ENCODE measurements at regions not wholly inside any gene's neighbourhood (a gene's known extent, or its start where the extent isn't known, plus 50 kb on each side); places are given as distances from the start of the nearest gene placed in this dataset.

GRCh38 chr2:5373200-5373599 is 319.0 kb upstream of the SOX11 start:
- TF ChIP-seq CTCF (conservative IDR thresholded peaks at IDR 0.05; ENCODE audit: low read depth, low read length), result no peak
- no peak overlapping the region for H3K4me3 ChIP-seq (ENCODE audit: low read depth, low read length)
- DNase-seq (ENCODE audit: low read depth), result no peak

GRCh38 chr2:5374762-5375161 is 317.4 kb upstream of the SOX11 start:
- TF ChIP-seq CTCF (conservative IDR thresholded peaks at IDR 0.05; ENCODE audit: low read depth, low read length), result no peak
- no peak overlapping the region for H3K4me3 ChIP-seq (ENCODE audit: low read depth, low read length)
- no peak for DNase-seq (ENCODE audit: low read depth)

- no peak for DNase-seq (ENCODE audit: low read depth)
- no peak for TF ChIP-seq CTCF (conservative IDR thresholded peaks at IDR 0.05; ENCODE audit: low read depth, low read length)
Observed at GRCh38 chr2:5377323-5377722, 314.9 kb upstream of the SOX11 start.

GRCh38 chr2:5379811-5380210 is 312.4 kb upstream of the SOX11 start:
- no peak for TF ChIP-seq CTCF (conservative IDR thresholded peaks at IDR 0.05; ENCODE audit: low read depth, low read length)
- no peak for DNase-seq (ENCODE audit: low read depth)

More at GRCh38 chr2:5377323-5377722, 314.9 kb upstream of the SOX11 start:
- no peak overlapping the region for H3K4me3 ChIP-seq (ENCODE audit: low read depth, low read length)

GRCh38 chr2:5385596-5385995 is 306.6 kb upstream of the SOX11 start:
- no peak overlapping the region for H3K4me3 ChIP-seq (ENCODE audit: low read depth, low read length)
- no peak for DNase-seq (ENCODE audit: low read depth)
- TF ChIP-seq CTCF (conservative IDR thresholded peaks at IDR 0.05; ENCODE audit: low read depth, low read length), result no peak

More at GRCh38 chr2:5379811-5380210, 312.4 kb upstream of the SOX11 start:
- H3K4me3 ChIP-seq (ENCODE audit: low read depth, low read length), result no peak overlapping the region

- TF ChIP-seq CTCF (conservative IDR thresholded peaks at IDR 0.05; ENCODE audit: low read depth, low read length), result no peak
- no peak for DNase-seq (ENCODE audit: low read depth)
- H3K4me3 ChIP-seq (ENCODE audit: low read depth, low read length), result no peak overlapping the region
Observed at GRCh38 chr2:5387406-5387805, 304.8 kb upstream of the SOX11 start.

- no peak for DNase-seq (ENCODE audit: low read depth)
- TF ChIP-seq CTCF (conservative IDR thresholded peaks at IDR 0.05; ENCODE audit: low read depth, low read length), result no peak
- no peak overlapping the region for H3K4me3 ChIP-seq (ENCODE audit: low read depth, low read length)
Observed at GRCh38 chr2:5389740-5390139, 302.4 kb upstream of the SOX11 start.
